ENCODE measurements at regions not wholly inside any gene's neighbourhood (a gene's known extent, or its start where the extent isn't known, plus 50 kb on each side); places are given as distances from the start of the nearest gene placed in this dataset.

DNA sequence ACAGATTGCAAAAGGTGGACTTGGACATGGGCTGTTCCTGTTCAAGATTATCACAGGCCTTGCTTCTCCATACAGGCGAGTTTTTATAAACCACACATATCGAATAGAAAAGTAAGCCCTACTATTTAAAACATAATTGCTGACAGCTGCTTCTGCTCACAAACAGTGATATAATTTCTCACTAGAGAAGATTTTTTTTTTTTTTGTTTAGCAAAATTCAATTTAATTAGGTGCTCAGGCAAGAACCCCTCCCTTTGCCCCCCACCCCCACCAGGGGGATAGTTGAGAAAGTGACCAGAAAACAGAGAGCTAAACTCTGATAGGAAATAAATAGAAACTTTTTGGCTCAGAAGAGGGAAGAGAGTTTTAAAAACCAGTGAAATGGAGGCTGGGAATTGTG is 132.8 kb upstream of the CRY1 start:
- DNase-seq: no peak

DNA sequence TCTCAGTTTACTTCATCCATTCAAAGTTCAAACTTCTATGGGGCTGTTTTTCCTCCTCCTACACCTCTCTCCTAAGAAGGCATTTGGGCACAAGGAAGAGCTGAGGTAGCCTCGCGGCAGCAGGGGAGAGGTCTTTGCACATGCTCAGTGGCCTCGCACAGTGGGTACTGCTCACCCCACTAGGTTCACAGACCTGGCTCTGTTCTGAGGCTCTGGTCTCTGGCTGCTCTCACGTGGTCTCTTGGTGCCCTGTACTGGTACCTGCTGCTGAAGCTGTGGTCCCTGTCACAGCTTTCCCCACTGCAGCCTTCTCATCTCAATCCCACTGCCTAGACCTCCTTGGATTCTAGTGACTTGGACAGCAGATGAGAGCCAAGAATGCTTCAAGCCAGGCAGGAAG is 134.7 kb upstream of the CRY1 start:
- DNase-seq: no peak

DNA sequence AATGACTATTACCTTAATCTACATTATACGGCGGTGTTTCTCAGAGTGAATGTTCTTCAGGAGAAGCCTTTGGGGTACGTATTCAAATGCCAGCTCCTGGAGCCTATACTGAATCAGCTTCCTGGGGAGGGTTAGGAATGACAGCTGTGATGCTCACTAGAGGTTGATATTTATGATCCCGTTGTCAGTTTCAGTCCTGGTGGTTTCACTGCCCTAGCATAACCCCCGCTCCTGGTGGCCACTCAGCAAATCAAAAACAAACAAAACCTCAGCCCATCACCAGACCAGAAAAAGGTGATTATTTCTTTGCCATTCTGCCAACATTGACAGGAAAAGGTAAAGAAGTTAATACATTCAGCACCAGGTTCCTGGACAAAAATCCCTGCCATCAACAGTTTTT is 136.5 kb upstream of the CRY1 start:
- no peak for DNase-seq

DNA sequence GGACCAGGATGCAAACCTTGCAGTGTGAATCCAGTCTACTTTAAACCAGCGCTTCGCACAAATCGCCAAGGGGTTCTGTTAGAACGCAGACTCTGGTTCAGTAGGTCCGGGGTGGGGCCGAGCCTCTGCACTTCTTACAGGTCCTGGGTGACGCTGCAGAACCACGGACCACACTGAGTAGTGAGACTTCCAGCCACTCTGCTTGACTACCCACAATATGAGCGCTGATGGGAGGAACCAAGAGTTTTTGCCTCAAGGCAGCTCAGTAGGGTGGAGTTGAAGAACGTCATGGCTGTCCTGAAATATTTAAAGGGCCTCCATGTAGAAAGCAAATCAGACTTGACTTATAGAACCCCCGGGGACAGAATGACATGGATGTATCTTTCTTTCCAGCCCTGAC is 138.0 kb upstream of the CRY1 start:
- no peak for DNase-seq

DNA sequence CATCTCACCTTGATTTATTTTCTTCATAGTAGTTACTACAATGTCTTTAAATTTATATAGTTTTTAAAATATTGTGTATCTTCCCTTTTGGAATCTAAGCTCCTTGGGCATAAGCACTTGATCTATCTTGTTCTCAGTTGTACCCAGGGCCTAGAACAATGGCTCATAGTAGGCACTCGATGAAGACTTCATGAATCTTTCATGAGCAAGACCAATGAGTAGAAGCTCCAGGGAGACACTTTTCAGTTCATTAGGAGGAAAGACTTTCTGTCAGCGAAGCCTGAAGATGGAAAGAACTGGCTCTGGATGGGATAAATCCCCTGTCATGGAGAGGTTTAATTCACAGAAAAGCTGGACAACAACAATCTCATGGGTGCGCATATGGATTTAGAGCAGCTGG is 140.2 kb upstream of the CRY1 start:
- no peak for DNase-seq

DNA sequence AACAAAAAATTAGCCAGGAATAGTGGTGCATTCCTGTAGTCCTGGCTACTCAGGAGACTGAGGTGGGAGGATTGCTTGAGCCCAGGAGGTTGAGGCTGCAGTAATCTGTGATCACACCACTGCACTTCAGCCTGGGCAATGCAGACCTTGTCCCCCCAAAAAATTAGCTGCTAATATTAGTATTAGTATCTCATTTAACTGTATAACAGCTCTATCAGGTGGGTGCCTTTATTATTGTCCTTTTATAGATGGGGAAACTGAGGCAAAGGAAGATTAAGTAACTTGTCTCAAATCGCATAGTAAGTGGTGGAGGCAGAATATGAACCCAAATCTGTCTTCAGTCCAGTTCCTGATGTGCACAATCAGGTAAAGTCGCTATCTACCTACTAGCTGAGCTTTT is 142.3 kb upstream of the CRY1 start:
- DNase-seq: no peak

DNA sequence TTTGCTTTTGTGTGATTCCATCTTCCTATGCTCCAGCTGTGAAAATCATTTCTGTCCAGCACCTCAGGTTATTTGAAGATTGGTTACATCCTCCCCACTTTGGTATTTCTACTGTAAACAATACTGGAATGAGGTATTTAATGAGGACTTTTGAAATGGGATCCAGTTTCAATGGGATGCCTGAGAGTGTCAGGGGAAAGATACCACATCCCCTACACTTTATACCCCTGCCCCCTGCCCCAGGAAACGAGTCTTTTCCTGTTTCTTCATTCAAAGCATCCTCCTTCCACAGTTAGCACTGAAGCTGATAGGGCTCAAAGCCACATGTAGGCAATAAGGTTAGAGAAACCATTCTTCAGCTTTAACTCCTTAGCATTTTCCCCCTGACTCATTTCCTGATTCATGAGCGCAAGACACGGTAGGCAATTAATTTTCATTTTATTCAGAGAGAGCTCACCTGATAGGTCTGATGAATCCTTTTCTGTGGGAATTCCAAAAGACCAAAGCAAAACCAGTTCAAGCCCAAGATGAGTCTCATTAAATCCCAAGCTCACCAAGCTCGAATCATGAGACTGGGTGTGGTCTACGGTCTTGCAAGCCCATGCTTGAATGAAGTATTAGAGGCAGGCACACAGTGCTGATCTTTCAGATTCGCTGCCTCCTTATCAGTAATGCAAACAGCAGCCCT is 143.6 kb upstream of the CRY1 start:
- DNase-seq: no peak

DNA sequence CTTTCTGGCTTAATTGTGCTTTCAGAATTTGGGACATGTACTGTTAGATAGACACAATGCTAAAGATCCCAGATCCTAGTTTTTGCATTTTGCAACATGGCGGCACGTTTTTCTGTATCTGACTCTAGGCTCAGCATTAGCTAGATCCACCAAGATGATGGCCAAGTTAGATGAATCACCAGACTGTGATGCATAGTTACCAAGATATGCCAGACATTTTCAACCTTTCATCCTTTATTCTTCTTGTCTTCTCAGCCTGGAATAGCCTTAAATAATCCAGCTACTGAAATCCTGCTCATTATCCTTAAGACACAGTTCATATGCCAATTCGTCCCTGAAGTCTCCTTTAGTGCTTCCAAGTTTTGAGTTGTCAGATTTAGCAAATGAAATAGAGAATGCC is 144.9 kb upstream of the CRY1 start:
- no peak for DNase-seq

DNA sequence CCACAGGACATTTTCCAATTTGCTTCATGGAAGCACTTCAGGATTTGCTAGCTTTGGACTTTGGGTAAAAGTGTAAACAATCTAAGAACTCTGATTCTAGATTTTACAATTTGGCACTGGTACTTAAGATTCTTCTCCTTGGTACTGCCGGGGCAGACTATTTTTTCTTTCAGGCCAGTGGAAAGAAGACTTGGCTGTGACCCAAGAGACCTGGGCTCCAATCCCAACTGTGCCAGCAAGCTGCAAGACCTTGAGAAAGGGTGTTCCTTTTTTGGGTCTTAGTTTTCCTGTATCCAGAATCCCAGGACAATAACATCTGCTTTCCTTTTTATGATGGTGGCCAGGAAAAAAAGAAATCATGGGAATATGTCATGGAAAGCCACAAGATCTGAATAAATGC is 148.1 kb upstream of the CRY1 start:
- DNase-seq: no peak

DNA sequence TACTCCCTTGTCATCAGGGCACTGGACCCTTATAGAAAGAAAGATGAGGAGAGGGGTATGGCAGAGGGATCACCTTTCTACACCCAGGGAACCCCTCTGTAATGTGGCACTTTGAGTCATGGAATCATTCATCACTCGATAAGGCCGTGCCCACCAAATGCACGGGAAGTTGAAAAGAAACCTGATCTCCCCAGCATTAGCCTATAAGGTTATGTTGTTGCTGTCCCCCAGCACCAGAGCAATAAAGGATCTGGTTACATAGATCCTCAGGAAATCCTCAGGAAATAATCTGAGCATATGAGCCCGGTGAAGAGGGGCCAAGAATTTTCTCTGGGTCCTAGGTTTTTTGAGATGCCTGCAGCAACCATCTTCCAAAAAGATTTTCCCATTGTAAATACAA is 148.8 kb upstream of the CRY1 start:
- DNase-seq: no peak

DNA sequence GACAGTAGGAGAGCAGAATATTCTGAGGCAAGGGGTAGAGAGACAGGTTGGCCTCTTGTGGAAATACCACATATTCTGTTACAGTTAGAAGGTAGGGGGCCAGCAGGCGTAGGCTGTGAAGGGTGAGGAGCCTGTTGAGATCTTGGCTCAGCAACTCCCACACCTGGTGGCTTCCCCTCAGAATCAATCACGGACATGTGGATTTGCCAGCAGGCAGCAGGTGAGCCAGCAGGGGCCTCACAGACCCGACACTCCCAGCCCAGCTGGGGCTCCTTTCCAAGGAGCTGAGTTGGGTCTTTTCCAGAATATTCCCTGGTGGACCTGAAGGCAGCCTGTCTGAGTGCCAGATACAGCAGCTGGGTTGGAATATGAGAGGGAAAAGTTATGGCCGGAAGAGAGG is 150.0 kb upstream of the CRY1 start:
- DNase-seq: no peak

DNA sequence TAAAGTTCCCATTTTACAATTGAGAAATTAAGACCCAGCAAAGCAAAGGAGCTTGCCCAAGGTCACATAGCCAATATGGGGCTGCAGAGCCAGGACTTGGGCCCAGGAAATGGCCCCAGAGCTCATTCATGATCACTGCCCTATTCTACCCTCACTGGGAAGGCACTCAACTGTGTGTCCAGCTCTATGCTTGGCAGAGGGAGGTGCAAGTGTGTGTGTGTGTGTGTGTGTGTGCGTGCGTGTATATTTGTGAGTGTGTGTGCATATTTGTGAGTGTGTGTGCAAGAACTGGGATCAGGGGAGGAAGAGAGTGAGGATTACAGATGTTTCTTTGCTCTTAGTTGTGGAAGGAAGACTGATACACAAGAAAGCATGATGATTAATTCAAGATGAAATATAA is 151.2 kb upstream of the CRY1 start:
- no peak for DNase-seq

DNA sequence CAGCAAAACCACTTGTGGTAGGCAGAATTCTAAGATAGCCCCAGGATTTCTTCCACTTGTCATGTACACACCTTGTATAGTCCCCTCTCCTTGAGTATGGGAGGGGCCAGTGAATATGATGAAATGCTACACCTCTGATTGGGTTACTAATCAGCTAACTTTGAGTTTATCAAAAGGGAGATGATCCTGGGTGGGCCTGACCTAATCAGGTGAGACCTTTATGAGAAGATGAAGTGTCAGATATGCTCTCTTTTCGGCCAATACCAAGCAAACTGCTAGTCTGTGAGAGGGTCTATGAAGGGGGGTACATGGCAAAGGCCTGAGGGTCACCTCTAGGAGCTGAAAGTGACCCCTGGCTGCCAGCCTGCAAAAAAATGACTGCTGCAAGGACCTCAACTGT is 154.3 kb upstream of the CRY1 start:
- DNase-seq: no peak

DNA sequence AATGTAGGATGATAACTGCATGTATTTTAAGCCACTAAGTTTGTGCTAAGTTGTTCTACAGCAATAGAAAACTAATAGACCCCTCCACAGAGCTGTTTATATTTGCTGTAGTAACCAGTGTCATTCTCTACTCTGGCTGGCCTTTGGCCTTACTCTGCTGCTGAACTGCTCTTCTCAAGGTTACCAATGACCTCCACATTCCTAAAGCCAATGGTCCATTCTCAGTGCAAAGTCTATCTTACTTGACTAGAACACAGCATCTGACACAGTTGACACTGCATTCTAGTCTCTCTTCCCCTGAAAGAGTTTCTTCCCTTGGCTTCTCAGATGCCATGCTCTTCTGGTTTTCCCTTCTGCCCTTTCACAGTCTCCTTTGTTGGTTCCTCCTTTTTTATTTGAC is 154.8 kb upstream of the CRY1 start:
- no peak for DNase-seq

DNA sequence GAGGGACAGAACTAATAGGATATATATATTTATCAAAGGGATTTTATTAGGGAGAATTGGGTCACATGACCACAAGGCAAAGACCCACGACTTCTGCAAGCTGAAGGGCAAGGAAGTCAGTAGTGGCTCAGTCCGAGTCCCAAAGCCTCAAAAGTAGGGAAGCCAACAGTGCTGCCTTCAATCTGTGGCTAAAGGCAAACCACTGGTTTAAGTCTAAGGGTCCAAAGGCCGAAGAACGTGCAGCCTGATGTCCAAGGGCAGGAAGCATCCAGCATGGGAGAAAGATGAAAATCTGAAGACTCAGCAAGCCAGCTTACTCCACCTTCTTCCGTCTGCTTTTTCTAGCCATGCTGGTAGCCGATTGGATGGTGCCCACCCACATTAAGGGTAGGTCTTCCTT is 157.9 kb upstream of the CRY1 start:
- no peak for DNase-seq

DNA sequence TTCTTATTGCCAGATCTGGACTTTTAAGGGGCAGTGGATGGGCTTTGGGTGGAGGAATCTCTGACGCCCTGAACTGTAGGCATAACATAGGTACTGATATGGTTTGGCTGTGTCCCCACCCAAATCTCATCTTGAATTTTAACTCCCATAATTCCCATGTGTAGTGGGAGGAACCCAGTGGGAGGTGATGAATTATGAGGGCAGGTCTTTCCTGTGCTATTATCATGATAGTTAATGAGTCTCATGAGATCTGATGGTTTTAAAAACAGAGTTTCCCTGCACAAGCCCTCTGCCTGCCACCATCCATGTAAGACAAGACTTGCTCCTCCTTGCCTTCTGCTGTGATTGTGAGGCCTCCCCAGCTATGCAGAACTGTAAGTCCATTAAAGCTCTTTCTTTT is 160.0 kb upstream of the CRY1 start:
- no peak for DNase-seq

DNA sequence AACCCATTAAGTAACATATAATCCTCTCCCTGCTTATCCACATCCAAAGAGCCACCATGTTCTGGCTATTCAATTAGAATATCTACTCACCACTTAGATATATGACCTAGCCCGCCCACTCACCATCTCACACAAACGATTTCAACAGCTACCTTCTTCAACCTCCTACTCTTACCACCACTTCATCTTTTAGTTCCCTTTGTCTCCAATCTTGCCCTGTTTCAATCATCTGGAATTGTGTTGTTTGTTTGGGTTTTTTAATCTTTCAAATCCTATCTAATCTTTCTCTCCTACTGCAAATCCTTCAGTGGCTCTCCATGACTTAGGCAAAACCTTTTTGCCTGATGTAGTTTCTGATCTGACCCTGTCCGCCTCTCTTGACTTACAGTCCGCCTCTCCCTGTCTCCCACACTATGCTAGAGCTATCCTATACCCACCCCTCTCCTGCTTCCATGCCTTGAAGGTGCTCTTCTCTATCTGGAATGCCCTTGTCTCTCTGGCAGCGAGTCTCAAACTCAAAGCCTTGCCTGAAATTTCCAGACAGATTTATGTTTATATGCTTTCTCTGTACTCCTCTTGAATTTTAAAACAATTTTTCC is 161.0 kb upstream of the CRY1 start:
- DNase-seq: no peak

DNA sequence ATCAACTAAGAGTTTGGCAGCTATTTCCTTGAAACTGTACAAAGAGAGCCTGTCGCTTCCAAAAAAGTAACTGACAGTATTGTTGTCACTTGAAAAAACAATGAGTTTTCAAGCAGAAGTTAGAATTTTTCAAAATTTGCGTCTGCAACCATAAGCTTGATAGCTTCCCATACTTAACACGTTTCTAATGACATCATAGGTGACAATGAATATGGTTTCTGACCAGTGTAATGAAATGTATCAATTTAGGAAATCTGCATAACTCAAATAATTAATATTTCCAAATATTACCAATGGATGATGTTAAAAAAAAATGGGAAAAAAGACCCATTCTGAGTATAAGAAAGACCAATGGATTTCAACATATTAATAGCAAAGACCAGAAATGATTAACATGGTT is 165.4 kb upstream of the CRY1 start:
- DNase-seq: no peak

DNA sequence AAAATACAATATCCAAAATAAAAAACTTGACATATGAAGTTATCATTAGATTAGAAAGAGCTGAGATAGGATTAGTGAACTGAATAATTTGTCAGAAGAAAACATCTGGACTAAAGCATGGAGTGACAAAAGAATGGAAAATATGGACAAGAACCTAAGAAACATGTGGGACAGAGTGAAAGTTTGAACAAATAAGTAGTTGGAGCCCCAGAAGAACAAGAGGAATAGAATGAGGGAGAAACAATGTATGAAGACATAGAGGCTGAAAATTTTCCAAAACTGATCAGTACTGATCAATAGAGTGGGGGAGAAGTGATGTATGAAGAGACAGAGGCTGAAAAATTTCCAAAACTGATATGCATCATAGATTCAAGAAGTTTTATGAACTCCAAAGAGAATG is 170.6 kb upstream of the CRY1 start:
- no peak for DNase-seq

DNA sequence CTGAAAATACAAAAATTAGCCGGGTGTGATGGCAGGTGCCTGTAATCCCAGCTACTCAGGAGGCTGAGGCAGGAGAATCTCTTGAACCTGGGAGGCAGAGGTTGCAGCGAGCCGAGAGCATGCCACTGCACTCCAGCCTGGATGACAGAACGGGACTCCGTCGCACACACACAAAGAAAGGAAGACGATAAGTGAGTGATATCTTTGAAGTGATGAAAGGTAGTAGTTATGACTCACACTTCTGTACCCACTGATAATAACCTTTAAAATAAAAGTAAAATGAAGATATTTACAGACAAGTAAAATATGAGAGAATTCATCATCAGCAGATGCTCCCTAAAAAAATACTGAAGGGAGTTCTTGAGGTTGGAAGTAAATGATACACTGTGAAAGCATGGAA is 171.3 kb upstream of the CRY1 start:
- no peak for DNase-seq

DNA sequence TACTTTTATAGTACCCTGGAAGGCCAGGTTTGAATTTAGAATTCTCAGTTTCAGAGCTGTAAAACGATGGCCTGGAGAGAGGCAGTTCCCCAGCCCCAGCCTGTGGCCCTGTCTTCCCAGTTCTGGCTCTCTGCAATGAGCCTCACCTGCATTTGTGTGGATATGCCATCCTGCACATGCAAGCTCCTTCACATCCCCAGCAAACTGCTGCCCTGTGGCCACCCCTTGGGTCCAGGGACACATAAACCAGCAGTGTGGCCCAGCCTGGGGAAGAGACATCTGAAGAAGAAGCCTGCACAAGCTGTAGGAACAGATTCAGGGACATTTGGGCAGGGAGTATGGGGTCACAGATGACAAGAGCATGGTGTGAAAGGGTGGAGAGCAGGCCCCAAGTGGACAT is 174.3 kb upstream of the CRY1 start:
- DNase-seq: no peak

DNA sequence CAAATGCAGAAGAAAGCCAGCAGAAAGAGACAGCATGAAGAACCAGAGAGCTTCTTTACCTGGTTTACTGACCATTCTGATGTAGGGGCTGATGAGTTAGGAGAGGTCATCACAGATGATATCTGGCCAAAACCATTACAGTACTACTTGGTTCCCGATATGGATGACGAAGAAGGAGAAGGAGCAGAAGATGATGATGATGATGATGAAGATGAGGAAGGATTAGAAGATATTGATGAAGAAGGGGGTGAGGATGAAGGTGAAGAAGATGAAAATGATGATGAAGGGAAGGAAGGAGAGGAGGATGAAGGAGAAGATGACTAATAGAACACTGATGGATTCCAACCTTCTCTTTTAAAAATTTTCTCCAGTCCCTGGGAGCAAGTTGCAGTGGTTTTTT is 178.2 kb upstream of the CRY1 start:
- no peak for DNase-seq

DNA sequence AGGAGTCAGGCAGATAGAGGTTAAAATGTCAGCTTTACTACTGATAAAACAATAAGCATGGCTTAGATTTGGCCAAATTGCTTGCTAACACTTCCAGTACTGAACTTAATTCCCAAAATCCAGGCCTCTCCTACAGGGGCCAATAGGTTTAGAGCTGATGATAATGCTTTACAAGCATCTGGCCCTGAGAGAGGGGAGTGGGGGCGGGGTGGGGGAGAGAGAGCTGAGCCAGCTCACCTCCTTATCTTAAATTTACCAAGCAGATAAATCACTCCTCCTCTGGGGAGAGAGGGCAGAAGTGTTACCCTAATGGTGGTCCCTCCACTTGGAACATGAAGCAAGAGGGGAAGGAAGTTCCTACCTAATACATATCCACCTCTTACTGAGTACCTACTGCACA is 182.2 kb upstream of the CRY1 start:
- no peak for DNase-seq

DNA sequence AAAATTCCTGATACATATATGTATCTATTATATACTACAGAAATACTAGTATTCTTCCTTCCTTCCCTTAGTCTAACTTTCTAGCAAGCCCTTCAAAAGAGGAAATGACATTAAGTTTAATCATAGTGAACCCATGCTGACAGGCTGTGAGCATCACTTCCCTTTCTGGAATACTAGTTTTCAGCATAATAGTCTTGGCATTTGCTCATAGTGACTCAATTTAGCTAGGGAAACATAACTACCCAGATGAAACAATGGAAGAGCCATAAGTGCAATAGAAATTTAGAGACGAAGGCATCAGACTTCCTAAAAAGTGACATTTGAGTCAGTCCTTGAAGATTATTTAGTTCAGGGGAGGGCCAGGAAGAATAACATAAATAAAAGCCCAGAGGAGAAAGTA is 184.5 kb upstream of the CRY1 start:
- DNase-seq: no peak

DNA sequence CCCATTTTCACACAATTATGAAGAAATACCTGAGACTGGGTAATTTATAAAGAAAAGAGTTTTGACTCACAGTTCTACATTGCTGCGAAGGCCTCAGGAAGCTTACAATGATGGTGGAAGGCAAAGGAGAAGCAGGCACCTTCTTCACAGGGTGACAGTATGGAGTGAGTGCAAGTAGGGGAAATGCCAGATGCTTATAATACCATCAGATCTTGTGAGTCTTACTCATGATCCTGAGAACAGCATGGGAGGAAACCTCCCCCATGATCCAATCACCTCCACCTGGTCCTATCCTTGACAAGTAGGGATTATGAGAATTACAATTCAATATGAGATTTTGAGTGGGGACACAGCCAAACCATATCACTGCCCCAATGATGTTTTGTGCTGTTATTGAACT is 189.3 kb upstream of the CRY1 start:
- DNase-seq: no peak
